ENCODE measurements at regions not wholly inside any gene's neighbourhood (a gene's known extent, or its start where the extent isn't known, plus 50 kb on each side); places are given as distances from the start of the nearest gene placed in this dataset.
A peak's percentile ranks its signal among the peaks of the same experiment; 100 is the strongest.

DNA sequence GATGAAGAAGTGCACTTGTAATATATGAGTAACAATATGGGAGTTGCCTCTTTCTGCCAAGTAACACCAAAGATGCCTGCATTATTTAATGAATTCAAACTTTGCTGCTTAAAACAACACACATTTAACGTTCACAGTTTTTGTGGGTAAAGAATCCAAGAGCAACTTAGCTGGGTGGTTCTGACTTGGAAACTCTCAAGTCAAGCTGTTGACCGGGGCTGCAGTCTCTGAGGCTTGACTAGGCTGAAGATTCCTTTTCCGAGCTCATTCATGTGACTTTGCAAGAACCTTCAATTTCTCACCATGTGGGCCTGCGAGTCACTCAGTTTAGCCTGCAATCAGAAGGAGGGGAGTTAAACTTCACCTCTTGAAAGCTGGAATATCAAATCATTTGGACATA is 53.0 kb upstream of the TRPC7 start:
- WGBS (ENCODE audit: insufficient coverage) = 72% methylated on average over 3 of the region's 4 CpGs
- peak in 1 of 6 donors; percentile 18 for DNase-seq (ENCODE audit: low read depth in 4 of 6, low spot score in 6 of 6)
- no peak overlapping the region for H3K27ac ChIP-seq (ENCODE audit: low read depth, low read length)
- H3K36me3 ChIP-seq (ENCODE audit: control insufficient read depth, insufficient read depth, low read length) = no peaks in the 10 kb centered on the region
- H3K9me3 ChIP-seq (ENCODE audit: control insufficient read depth, insufficient read depth, low read length) = no peaks in the 10 kb centered on the region
- no peak overlapping the region for H3K4me3 ChIP-seq (ENCODE audit: low read depth, low read length)
- H3K27me3 ChIP-seq (ENCODE audit: control insufficient read depth, insufficient read depth, low read length) = peaks cover 2% of the 10 kb centered on the region
- peaks cover 3% of the 10 kb centered on the region for H3K4me1 ChIP-seq (ENCODE audit: control insufficient read depth, insufficient read depth, low read length)

Measured in spinal cord (tissue), 9 donors.